ENCODE measurements at regions not wholly inside any gene's neighbourhood (a gene's known extent, or its start where the extent isn't known, plus 50 kb on each side); places are given as distances from the start of the nearest gene placed in this dataset.
"Not testable (repeated sequence)": the region's sequence is repeated elsewhere in the genome, so short reads cannot be mapped to it uniquely, and the experiment has no call there.

DNA sequence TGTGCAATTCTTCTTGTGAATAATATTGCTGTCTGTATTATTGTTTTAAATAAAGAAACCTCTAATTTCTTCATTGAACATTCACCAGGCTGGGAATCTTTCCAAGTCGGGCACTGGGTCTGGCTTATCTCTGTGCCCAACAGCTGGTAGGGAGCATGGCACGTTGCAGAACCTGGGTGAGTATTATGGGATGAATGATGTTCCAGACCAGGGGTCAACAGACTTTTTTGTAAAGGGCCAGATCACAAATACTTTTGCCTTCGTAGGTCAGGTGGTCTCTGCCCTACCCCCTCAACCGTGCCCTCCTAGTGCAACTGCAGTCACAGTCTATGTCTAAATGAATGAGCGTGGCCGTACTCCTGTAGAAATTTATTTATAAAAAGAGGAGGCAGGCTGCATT is 81.6 kb upstream of the FOXQ1 start:
- no peak for DNase-seq

GRCh38 chr6:1229808-1230207 is 82.1 kb upstream of the FOXQ1 start:
- no peak for DNase-seq

- DNase-seq, result no peak
Observed at GRCh38 chr6:1229301-1229700, 82.6 kb upstream of the FOXQ1 start.

GRCh38 chr6:1228754-1229191 is 83.1 kb upstream of the FOXQ1 start:
- no peak for DNase-seq

GRCh38 chr6:1227935-1228753 is 83.8 kb upstream of the FOXQ1 start:
- no peak for DNase-seq

DNA sequence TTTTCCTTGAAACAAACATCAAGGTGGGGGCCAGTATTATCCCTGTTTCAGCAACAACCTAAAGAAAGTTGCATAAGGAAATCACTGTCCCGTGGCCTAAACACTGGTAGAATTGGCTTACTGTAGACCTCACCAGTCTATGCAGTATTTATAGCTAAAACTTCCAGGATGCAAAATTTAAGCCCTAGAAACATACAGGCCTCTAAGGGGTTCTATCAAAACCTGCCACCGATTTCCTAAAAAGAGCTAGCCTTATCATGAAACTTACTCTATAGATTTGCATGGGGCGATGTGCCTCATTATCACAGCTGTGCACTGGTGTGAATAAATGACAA is 84.3 kb upstream of the FOXQ1 start:
- no peak for DNase-seq

DNA sequence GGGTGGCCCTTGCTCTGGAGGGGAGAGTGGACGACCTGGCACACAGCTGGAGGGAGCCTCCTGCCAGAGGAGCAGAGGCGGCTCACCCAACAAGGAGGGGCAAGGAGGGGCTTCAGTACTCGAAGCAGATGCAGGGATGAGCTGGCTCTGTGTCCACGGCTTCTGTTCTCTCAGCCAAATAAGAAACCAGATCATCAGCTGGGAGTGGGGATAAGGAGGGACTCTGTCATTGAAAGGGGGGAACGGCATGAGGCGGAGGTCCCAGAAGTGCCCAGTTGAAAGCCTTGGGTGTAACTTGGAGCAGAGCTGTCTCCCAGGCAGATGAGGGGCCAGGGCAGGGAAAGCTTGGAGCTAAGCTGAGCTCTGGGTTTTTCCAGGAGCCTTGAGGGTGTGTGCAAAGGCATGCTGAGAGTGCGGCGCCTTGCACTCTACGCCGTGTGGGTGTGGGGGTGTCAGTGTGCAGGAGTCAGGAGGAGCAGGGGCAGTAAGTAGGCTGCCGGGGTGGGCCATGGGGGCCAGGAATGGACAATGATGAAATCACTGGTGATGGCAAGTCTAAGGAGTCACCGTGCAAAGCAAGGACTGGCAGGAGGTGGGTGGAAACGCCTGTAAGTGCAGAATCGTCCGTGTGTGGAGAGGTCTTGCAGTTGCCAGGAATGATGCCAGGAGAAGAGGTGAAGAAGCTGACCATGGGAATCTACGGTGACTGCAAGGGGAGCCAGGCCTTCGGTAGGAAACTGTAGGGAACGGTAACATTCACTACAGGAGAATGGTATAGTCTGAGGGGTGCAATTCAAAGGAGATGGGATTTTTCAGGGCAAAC is 85.4 kb upstream of the FOXQ1 start:
- DNase-seq, result no peak

DNA sequence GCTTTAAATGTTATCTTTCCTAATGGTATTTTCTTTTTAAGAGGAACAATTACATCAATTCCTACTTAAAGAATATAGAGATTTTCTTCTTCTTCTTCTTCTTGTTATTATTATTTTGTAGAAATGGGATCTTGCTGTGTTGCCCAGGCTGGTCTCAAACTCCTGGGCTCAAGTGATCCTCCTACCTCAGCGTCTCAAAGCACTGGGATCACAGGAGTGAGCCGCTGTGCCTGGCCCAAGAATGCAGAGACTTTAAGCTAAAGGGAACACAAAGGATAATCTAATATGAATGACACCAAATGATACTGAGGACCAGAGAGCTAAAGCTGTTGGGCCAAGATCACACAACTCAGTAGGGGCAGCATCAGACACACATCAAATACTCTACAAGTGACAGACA is 87.4 kb upstream of the FOXQ1 start:
- no peak for DNase-seq

- no peak for DNase-seq
Observed at GRCh38 chr6:1222728-1223595, 88.9 kb upstream of the FOXQ1 start.

- no peak for DNase-seq
Observed at GRCh38 chr6:1217396-1217795, 94.5 kb upstream of the FOXQ1 start.

- no peak for DNase-seq
Observed at GRCh38 chr6:1216488-1216974, 95.4 kb upstream of the FOXQ1 start.

DNA sequence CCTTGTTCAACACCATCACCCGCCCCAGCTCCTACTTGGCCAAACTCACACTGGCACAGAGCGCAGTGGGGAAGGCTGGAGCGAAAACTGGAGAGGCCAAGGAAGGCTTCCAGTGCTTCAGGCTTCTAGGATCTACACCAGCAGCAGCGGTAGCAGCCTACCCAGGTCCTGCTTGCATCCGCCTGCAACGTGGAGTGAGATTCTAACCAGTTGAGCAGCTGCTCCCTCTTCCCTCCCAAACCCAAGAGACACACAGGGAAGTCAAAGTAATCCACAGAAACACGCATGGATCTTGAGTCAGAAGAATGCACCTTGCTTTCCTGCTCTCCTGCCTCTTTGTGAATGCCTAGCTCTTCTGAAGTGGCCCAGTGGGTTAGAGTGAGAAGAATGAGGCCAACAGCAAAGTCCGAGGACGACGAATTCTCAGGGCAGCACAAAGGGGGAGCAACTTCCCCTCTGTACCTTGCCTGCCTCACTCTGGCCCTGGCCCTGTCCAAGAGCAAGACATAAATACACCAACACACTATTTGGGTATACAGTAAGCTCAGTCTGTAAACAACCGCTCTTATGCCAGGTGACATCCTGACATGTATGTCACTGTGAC is 95.9 kb upstream of the FOXQ1 start:
- DNase-seq, result no peak

GRCh38 chr6:1215023-1215422 is 96.9 kb upstream of the FOXQ1 start:
- DNase-seq, result no peak

- no peak for DNase-seq
Observed at GRCh38 chr6:1212919-1213318, 99.0 kb upstream of the FOXQ1 start.

- not testable (repeated sequence) for DNase-seq
Observed at GRCh38 chr6:1212138-1212537, 99.8 kb upstream of the FOXQ1 start.

DNA sequence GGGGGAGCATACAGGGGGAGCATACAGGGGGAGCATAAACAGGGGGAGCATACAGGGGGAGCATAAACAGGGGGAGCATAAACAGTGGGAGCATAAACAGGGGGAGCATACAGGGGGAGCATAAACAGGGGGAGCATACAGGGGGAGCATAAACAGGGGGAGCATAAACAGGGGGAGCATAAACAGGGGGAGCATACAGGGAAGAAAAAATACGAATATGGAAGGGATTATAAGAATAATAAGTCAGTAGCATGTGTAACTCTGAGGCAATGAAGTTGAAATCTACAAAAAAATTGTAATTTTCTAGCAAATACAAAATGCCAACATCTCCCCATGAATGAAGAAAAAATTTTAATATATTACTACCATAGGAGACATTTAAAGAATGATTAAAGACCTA is 101.3 kb upstream of the FOXQ1 start:
- DNase-seq, result not testable (repeated sequence)

GRCh38 chr6:1208876-1209275 is 103.0 kb upstream of the FOXQ1 start:
- no peak for DNase-seq

GRCh38 chr6:1203546-1203945 is 108.4 kb upstream of the FOXQ1 start:
- DNase-seq, result no peak

GRCh38 chr6:1202201-1202600 is 109.7 kb upstream of the FOXQ1 start:
- no peak for DNase-seq

DNA sequence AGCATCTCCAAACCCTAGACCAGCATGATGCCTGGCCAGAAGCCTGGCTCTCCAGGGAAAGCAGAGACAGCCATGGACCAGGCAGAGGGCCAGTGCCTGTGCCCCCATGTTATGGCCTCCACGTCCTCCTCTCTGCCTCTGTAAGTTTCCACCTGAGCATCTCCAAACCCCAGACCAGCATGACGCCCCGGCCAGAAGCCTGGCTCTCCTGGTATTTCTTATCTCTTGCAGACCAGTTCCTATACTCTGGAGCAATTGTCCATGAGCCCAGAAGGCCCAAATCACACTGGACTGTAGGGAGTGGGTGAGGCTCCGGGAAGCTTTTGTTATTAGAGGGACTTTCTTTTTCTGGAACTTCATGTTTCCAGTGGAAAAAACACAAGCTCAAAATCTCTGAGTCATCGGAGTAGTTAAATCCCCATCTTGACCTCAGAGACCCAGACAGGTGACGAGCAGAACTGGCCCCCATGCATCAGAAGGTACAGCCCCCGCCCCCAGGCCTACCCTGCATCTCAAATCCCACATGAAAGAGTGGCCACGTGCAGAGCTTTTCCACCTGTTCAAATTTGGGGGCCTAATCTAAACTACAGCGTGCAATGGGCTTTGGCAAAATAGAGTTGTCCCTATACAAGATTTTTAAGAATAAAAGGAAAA is 110.2 kb upstream of the FOXQ1 start:
- DNase-seq, result no peak

GRCh38 chr6:1200409-1201101 is 111.3 kb upstream of the FOXQ1 start:
- DNase-seq, result no peak

GRCh38 chr6:1200081-1200408 is 111.9 kb upstream of the FOXQ1 start:
- no peak for DNase-seq
